GM19452 (cell line): ENCODE measurements at regions not wholly inside any gene's neighbourhood (a gene's known extent, or its start where the extent isn't known, plus 50 kb on each side); places are given as distances from the start of the nearest gene placed in this dataset.
"Not testable (repeated sequence)": the region's sequence is repeated elsewhere in the genome, so short reads cannot be mapped to it uniquely, and the experiment has no call there.

ENCODE experiments used
- ATAC-seq: cut with Tn5 transposase; IDR thresholded peaks from one replicate; pipeline ENCODE4 v1.9.1; 2021; ENCODE audit not compliant: unreplicated experiment

GRCh38 chr7:52179934-52180333 lies 855.5 kb upstream of the POM121L12 start:
- ATAC-seq, result no peak

- ATAC-seq, result no peak
Measured at GRCh38 chr7:52168085-52168484, 851.5 kb upstream of the COBL start.

DNA sequence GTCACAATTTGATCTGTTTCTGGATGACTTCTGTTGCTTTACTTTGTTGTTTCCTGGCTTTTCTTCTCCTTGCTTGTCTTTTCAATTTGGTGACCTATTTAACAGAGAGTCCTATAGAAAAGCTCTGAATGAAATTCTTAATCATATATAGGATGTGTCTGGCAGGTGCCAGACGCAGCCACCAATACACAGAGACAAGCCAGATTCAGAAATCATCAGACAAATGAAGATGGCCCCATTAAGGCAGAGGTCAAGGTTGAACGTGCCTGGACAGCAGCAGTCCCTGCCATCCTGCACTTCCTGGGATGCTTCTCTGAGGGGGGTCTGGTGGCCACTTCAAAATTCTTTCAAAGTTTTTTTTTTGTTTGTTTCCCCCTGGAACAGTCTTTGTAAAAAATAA lies 846.7 kb upstream of the COBL start:
- ATAC-seq, result no peak

GRCh38 chr7:52161483-52161882 lies 844.9 kb upstream of the COBL start:
- ATAC-seq, result no peak

DNA sequence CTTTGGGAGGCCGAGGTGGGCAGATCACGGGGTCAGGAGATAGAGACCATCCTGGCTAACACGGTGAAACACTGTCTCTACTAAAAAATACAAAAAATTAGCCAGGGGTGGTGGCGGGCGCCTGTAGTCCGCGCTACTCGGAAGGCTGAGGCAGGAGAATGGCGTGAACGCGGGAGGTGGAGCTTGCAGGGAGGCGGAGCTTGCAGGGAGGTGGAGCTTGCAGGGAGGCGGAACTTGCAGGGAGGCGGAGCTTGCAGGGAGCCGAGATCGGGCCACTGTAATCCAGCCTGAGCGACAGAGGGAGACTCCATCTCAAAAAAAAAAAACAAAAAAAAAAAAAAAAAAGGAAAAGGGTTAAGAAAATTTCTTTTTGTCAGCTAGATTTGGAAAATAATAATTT lies 842.8 kb upstream of the COBL start:
- ATAC-seq, result not testable (repeated sequence)

DNA sequence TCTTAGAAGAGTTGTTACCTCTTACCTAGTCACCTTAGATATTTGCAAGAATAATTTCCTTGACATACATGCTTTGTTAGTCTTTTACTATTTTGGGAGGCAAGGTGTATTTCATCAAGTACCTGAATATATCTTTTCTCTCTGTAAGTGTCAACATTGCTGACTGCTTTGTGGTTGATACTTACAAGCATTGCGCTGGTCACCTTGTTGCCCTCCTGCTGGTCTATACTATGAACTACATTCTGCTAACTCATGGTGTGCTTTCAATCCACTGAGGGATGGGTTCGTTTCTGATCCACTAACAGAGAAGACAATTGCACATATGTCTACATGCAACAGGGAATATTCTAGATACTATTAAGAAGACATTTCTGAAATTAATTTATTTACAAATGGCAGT lies 837.8 kb upstream of the COBL start:
- no peak for ATAC-seq

- no peak for ATAC-seq
Measured at GRCh38 chr7:52151559-52151958, 835.0 kb upstream of the COBL start.

DNA sequence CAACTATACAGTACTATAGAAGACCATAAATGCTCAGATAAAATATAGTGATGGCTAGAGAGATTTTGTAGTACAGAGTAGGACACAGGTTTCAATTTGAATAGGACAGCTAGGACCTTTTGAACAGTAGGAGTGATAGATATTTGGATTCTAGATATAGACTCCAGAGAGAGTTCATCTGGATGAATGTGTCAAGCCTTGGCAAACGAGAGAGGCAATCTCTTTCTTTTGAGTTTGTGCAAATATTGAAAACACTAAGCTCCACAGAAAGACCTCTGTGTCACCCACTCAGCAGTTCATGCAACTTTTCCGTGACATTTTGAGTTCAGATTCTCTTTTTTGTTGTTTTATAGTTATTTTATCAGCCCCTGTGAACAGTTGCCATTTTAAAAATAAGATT lies 834.3 kb upstream of the COBL start:
- ATAC-seq, result no peak

DNA sequence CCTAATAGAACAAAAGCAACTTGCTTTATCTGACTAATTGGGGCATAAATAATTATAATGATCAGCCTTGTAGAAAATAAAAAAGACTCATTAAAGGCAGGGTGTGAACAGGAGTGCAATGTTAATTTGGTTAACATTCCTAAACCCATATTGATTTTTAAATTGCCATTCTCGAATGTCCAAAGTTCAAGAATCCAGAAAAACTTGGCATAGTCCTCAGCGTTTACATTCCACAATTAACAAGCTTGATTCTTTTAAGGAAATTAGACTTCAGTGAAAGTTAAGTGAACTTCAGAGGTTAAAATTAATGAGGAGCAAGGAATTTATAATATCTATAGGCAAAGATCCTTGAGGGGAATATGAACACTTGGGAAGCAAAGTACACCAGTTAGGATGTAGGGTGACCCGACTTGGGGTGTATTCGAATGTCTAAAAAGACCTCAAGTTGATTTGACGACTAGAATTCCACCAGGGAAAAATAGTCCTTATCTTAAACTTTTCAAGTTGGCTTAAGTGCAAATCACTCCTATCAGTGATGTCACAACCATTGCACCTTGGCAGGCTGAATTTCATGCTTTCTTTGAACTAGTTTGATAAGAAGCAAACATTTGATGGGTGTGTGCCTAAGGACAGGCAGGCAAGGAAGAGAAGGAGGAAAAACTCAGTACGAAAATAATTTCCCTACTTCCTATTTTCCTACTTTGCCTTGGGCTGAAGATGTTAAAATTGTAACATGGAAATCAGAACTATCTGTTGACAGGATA lies 830.4 kb upstream of the COBL start:
- ATAC-seq, result no peak

DNA sequence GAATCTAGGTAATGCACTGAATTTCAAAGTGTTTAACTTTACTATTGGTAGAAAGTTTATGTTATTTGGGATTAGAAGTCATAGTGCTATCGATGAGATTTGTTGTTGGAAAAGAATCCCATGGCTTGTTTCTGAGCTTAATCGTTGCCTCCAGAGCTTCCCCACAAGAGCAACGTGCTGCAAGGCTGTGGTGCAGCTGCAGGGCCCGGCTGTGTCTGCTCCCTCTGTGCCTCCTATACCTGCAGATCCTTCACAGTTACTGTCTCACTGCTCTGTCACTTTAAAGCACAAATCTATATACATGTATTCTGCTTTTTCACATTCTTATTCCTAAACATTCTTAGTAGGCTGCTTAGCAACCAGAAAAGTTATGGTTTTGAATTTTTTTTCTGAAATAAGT lies 826.6 kb upstream of the COBL start:
- ATAC-seq, result no peak

DNA sequence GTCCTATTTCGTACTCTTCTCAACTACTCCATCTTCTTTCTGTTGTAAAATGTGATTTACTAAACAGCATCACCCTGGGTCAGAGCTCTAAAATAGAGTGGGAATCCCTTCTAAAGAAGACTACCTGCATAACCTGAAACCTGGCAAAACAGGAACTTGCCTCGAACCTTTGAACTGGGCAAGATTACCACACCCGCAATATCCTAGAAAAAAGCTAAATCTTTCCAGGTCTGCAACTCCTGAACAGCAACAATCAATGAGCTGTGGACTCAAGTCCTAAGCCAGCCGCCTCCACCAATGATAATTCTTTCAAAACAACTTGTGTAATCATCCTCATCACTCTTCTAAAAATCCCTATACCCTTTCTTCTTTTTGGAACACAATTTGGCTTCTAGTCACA lies 824.2 kb upstream of the COBL start:
- ATAC-seq, result no peak

GRCh38 chr7:52135403-52135802 lies 818.8 kb upstream of the COBL start:
- no peak for ATAC-seq

DNA sequence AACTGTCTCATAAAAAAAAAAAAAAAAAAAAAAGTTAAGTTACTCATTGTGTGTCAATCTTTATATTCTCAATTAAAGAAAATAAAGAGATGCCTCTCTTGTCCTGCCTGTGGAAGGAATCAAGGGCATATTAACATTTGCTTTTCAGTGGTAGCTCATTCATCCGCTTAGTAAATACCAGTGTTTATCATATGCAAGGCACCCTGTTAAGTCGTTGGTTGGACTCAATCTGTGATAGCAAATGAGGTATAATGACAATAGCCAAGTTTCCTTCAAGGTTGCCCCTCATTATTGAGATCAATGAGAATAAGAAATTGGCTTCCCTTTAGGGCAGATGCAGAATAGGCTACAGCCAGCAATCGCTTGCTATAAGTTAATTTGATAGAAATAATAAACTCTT lies 812.7 kb upstream of the COBL start:
- ATAC-seq, result no peak

GRCh38 chr7:52120912-52121311 lies 804.3 kb upstream of the COBL start:
- no peak for ATAC-seq

DNA sequence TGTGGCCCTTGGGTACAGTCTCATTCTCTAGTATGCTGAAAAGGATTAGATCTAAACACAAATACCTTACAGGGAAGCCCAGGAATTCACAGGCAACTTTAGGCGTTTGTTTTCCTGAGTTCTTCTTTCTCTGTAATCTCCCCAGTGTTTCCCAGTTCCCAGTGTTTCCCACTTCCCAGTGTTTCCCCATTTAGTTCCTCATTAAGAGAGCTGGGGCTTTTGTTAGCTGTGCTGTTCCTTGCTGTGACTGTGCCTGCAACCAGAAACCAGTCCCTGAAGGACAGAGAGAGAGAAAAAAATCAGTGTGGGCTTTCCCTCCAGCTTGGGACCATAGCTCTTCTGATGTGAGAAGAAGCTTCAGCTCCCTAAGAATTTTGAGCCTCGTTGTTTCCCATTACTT lies 802.9 kb upstream of the COBL start:
- ATAC-seq, result no peak

GRCh38 chr7:52114509-52114908 lies 797.9 kb upstream of the COBL start:
- no peak for ATAC-seq

DNA sequence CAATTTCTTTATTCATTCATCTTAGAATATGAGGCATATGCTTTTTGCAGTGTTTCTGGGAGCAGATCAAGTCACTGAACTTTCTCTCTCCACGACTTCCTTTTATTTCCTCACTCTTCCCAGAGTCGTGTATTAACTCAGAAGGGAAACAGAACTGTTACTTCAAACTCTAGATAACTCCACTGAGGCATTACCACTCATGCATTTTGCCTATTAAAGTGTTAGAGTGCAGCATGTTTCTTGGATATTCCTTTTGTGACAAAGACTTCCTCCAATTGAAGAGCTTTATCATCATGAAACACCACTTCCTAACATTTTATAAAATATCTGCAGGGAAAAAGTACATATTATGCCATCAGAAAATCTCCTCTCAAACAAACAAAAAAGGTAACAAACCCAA lies 797.4 kb upstream of the COBL start:
- no peak for ATAC-seq

GRCh38 chr7:52107355-52107754 lies 790.7 kb upstream of the COBL start:
- ATAC-seq, result no peak

DNA sequence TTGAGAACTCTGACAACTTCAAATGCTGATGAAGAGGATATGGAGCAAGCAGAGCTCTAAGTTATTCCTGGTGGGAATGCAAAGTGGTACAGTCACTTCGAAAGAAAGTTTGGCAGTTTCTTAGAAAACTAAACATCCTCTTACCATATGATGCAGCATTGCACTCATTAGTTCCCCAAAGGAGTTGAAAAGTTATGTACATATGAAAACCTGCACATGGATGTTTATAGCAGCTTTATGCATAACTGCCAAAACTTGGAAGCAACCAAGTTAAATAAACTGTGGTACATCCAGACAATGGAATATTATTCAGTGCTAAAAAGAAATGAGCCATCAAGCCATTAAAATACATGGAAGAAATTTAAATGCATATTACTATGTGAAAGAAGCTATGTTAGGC lies 779.3 kb upstream of the COBL start:
- no peak for ATAC-seq

DNA sequence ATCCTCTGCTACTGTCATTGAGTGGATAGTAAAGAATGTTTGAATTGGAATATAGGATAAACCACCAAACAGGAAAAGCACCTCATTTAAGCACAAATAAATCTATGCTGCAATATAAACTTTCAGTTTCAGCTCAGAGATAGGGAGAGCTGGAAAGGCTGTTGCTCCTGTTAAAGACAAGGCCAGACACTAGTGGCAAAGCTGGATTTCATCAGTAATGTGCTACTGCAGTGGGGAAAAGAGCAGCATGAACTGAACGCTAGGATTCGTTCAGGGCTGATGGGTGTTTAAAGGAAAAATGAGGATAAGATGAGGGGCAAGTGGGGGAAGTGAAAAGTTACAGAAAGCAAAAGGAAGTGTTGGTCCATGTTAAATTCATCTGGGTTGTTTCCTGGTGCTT lies 775.4 kb upstream of the COBL start:
- no peak for ATAC-seq

DNA sequence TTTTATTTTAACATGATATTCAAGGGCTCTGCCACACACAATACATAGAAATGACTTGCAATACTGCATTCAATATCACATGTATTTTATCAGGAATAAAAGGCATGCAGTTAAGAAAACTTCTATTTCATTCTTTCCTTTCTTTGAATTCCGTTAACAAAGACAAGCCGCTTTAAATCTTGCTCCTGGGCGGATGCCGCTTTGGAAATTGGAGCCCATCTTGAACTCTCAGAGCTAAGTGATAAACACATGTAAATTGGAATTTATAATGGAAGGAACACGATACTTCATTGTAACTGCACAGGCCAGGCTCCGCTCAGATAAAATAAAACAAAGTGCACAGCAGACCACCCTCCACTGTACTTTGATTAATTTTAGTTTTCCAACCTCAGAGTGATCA lies 774.5 kb upstream of the COBL start:
- ATAC-seq, result no peak

DNA sequence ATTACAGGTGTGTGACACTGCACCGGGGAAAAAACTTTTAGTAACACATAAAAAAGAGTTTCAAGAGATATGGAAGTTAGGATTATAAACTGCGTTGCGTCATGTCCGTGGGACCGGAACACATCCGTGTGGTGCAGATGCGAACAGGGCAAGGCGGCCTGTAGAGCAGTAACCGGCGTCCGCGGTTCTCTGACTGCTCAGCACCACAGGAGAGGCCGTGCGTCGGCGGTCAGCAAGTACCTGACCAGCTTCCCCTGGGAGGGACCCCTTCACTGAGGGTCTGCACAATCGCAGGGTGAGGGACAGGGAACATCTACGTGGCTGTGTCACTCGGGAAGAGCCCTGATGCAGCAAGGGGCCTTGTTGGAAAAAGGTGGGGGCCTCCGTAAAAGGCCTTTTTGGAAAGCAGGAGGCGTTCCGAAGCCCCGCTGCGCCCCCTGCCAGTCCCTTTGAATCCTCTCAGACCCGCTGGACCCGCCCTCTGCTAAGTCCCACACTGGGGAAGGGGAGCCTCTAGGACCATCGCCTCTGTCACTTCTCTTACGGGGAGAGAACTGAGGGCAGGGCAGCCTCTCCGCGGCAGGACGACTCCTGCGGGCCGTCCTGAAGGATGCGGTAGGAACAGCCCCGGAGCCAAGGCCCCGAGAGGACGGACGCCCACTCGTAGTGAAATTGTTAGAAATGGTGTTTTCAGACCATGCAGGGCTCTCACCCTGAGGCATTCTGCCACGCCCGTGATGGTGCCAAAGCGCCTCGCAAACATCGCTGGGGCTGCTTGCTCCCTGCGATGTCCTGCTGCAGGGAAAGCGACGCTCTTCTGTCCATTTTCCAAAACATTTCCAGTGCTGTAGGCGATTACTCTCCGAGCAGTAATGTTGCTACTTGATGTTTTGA lies 771.6 kb upstream of the COBL start:
- no peak for ATAC-seq
